H9 (cell line): ENCODE measurements at regions not wholly inside any gene's neighbourhood (a gene's known extent, or its start where the extent isn't known, plus 50 kb on each side); places are given as distances from the start of the nearest gene placed in this dataset.

ENCODE experiments used
- DNase-seq: peaks from one replicate; pipeline ENCODE4 v3.0.0-alpha.2; 2017
- H2AFZ ChIP-seq: one replicate; pipeline ENCODE4 v1.6.1; 2013; ENCODE audit warnings: mild to moderate bottlenecking, low read length, control low read depth, moderate library complexity
- H2AK5ac ChIP-seq: 2 replicates; pipeline ENCODE4 v1.6.1; 2013; ENCODE audit warnings: low read length, control low read depth, mixed read lengths; ENCODE audit not compliant: insufficient read length
- H2BK120ac ChIP-seq: one replicate; pipeline ENCODE4 v1.6.1; 2013; ENCODE audit warnings: low read depth, mild to moderate bottlenecking, low read length, control low read depth, inconsistent platforms; ENCODE audit not compliant: poor library complexity, severe bottlenecking
- H2BK12ac ChIP-seq: 2 replicates; pipeline ENCODE4 v1.6.1; 2013; ENCODE audit warnings: low read length, control low read depth, mixed read lengths, low read depth; ENCODE audit not compliant: insufficient read length
- H2BK15ac ChIP-seq: 2 replicates; pipeline ENCODE4 v1.6.1; 2013; ENCODE audit warnings: low read depth, low read length, control low read depth
- H2BK20ac ChIP-seq: one replicate; pipeline ENCODE4 v1.6.1; 2013; ENCODE audit warnings: low read depth, mild to moderate bottlenecking, low read length, control low read depth, inconsistent platforms; ENCODE audit not compliant: poor library complexity, severe bottlenecking
- H2BK5ac ChIP-seq: 2 replicates; pipeline ENCODE4 v1.6.1; 2013; ENCODE audit warnings: low read length, control low read depth, mixed read lengths; ENCODE audit not compliant: insufficient read length
- H3K14ac ChIP-seq: 2 replicates; pipeline ENCODE4 v1.6.1; 2013; ENCODE audit warnings: low read length, control low read depth; ENCODE audit not compliant: insufficient read depth
- H3K18ac ChIP-seq: 2 replicates; pipeline ENCODE4 v1.6.1; 2013; ENCODE audit warnings: low read depth, mild to moderate bottlenecking, mixed read lengths, low read length, control low read depth; ENCODE audit not compliant: insufficient read length
- H3K23ac ChIP-seq: 2 replicates; pipeline ENCODE4 v1.6.1; 2013; ENCODE audit warnings: low read length, control low read depth, mixed read lengths, low read depth; ENCODE audit not compliant: insufficient read length
- H3K23me2 ChIP-seq: 2 replicates; pipeline ENCODE4 v1.6.1; 2013; ENCODE audit warnings: low read depth, mild to moderate bottlenecking, mixed read lengths, low read length, control low read depth; ENCODE audit not compliant: insufficient read length, poor library complexity, severe bottlenecking
- H3K27ac ChIP-seq: 2 replicates; pipeline ENCODE4 v1.5.1; 2013; ENCODE audit warnings: low read length, control low read depth, mixed read lengths, low read depth; ENCODE audit not compliant: insufficient read length
- H3K27me3 ChIP-seq: 2 replicates; pipeline ENCODE4 v1.6.1; 2013; ENCODE audit warnings: low read length, control low read depth, inconsistent platforms; ENCODE audit not compliant: insufficient read depth
- H3K4ac ChIP-seq: 2 replicates; pipeline ENCODE4 v1.6.1; 2013; ENCODE audit warnings: low read depth, mild to moderate bottlenecking, control low read depth, inconsistent platforms, low read length, moderate library complexity
- H3K4me1 ChIP-seq: 2 replicates; pipeline ENCODE4 v1.6.1; 2013; ENCODE audit warnings: low read length, control low read depth, inconsistent platforms; ENCODE audit not compliant: insufficient read depth
- H3K4me2 ChIP-seq: 2 replicates; pipeline ENCODE4 v1.6.1; 2013; ENCODE audit warnings: low read length, control low read depth, mixed read lengths; ENCODE audit not compliant: insufficient read length, insufficient read depth
- H3K56ac ChIP-seq: 2 replicates; pipeline ENCODE4 v1.6.1; 2013; ENCODE audit warnings: low read depth, mild to moderate bottlenecking, mixed read lengths, low read length, control low read depth; ENCODE audit not compliant: insufficient read length
- H3K79me1 ChIP-seq: 2 replicates; pipeline ENCODE4 v1.6.1; 2013; ENCODE audit warnings: low read depth, mild to moderate bottlenecking, moderate library complexity, low read length, control low read depth, inconsistent platforms; ENCODE audit not compliant: insufficient read depth, poor library complexity, severe bottlenecking
- H3K79me2 ChIP-seq: 2 replicates; pipeline ENCODE4 v1.6.1; 2013; ENCODE audit warnings: low read length, control low read depth, inconsistent platforms; ENCODE audit not compliant: insufficient read depth
- H3K9ac ChIP-seq: 2 replicates; pipeline ENCODE4 v1.6.1; 2013; ENCODE audit warnings: low read length, control low read depth, mixed read lengths; ENCODE audit not compliant: insufficient read length; ENCODE audit errors: extremely low read depth
- H3K9me3 ChIP-seq: one replicate; pipeline ENCODE4 v1.6.1; 2013; ENCODE audit warnings: low read depth, low read length, inconsistent platforms; ENCODE audit not compliant: control insufficient read depth
- H3T11ph ChIP-seq: one replicate; pipeline ENCODE4 v1.6.1; 2013; ENCODE audit warnings: mild to moderate bottlenecking, low read length, control low read depth, inconsistent platforms
- H4K20me1 ChIP-seq: one replicate; pipeline ENCODE4 v1.6.1; 2013; ENCODE audit not compliant: control insufficient read depth, insufficient read length, insufficient read depth
- H4K5ac ChIP-seq: 2 replicates; pipeline ENCODE4 v1.6.1; 2013; ENCODE audit warnings: low read depth, mild to moderate bottlenecking, mixed read lengths, low read length, control low read depth; ENCODE audit not compliant: insufficient read length
- H4K8ac ChIP-seq: replicated peaks from 2 replicates; pipeline ENCODE4 v1.6.1; 2013; ENCODE audit warnings: low read length, control low read depth, mixed read lengths, low read depth; ENCODE audit not compliant: insufficient read length
- H4K91ac ChIP-seq: 2 replicates; pipeline ENCODE4 v1.6.1; 2013; ENCODE audit warnings: low read depth, mild to moderate bottlenecking, moderate library complexity, mixed read lengths, low read length, control low read depth; ENCODE audit not compliant: insufficient read length
- H3K27ac Mint-ChIP-seq, 3 experiments: 2 replicates in 2 of 3; 3 replicates in 1 of 3; pipeline ENCODE4 v1.8.0; 2020 to 2021; ENCODE audit warnings: mixed read lengths in 3 of 3, mild to moderate bottlenecking in 1 of 3, moderate library complexity in 1 of 3
- H3K27me3 Mint-ChIP-seq: 2 replicates; pipeline ENCODE4 v1.8.0; 2021; ENCODE audit warnings: low read depth, mild to moderate bottlenecking, moderate library complexity, mixed read lengths
- H3K36me3 Mint-ChIP-seq, 3 experiments: 2 replicates in 2 of 3; 3 replicates in 1 of 3; pipeline ENCODE4 v1.8.0; 2020 to 2021; ENCODE audit warnings: low read depth in 3 of 3, mixed read lengths in 3 of 3; ENCODE audit not compliant: insufficient read depth in 1 of 3
- H3K4me1 Mint-ChIP-seq, 2 experiments: 2 replicates each; pipeline ENCODE4 v1.8.0; 2020; ENCODE audit warnings: mixed read lengths in 2 of 2
- H3K4me3 Mint-ChIP-seq, 2 experiments: 2 replicates in 1 of 2; 3 replicates in 1 of 2; pipeline ENCODE4 v1.8.0; 2020 to 2021; ENCODE audit warnings: mild to moderate bottlenecking in 2 of 2, mixed read lengths in 2 of 2, moderate library complexity in 1 of 2
- H3K9me3 Mint-ChIP-seq, 2 experiments: 2 replicates in 1 of 2; 3 replicates in 1 of 2; pipeline ENCODE4 v1.8.0; 2020; ENCODE audit warnings: mild to moderate bottlenecking in 2 of 2, mixed read lengths in 2 of 2, moderate library complexity in 1 of 2
- CTCF ChIP-seq: fragments of 200-600 bp; sonication (generic); conservative IDR thresholded peaks from 3 replicates; pipeline ENCODE4 v1.8.0; 2021; ENCODE audit warnings: antibody characterized with exemption, mild to moderate bottlenecking
- WGBS: extraction: QIAGEN DNeasy Blood & Tissue Kit; methylation state at CpG from one replicate; pipeline ENCODE4 v1.1.7; 2013; ENCODE audit warnings: missing lambda C conversion rate, low lambda C conversion rate, mixed read lengths; ENCODE audit not compliant: insufficient read length; ENCODE audit errors: extremely low coverage; 5-methylcytosine and 5-hydroxymethylcytosine counted together

GRCh38 chr5:167155387-167156005 is 1135.9 kb upstream of the WWC1 start:
- no peak overlapping the region for H3K23ac ChIP-seq
- no peak overlapping the region for H2AK5ac ChIP-seq
- no peaks in the 10 kb centered on the region for H3K9me3 ChIP-seq
- H3K23me2 ChIP-seq: no peaks in the 10 kb centered on the region
- H3K27me3 ChIP-seq: no peaks in the 10 kb centered on the region
- H3K4me2 ChIP-seq: no peak overlapping the region
- H2BK12ac ChIP-seq: no peak overlapping the region
- no peaks in the 10 kb centered on the region for H3K36me3 Mint-ChIP-seq
- peaks cover 15 to 18% of the 10 kb centered on the region in 2 experiments for H3K4me1 Mint-ChIP-seq
- H3K18ac ChIP-seq: no peak overlapping the region
- no peak for TF ChIP-seq CTCF
- no peaks in the 10 kb centered on the region for H3K27me3 Mint-ChIP-seq
- no peak overlapping the region for H2BK5ac ChIP-seq
- H4K91ac ChIP-seq: no peak overlapping the region
- no peaks in the 10 kb centered on the region for H4K20me1 ChIP-seq
- H2BK20ac ChIP-seq: no peak overlapping the region
- peak overlapping the region in 1 of 2 experiments; percentile 22; a peak in 1 of 5 replicates for H3K4me3 Mint-ChIP-seq
- WGBS: no CpG with 5 or more reads among the region's 21 CpGs
- DNase-seq: no peak
- H3K79me1 ChIP-seq: no peaks in the 10 kb centered on the region
- peak overlapping the region in 1 of 3 experiments; percentile 70; a peak in 1 of 7 replicates for H3K27ac Mint-ChIP-seq
- no peak overlapping the region for H3K9ac ChIP-seq
- no peak overlapping the region for H3K56ac ChIP-seq
- H3K4me1 ChIP-seq: peaks cover 5% of the 10 kb centered on the region; the same call in 1 of the 2 replicates
- H3K9me3 Mint-ChIP-seq: no peaks in the 10 kb centered on the region
- H3T11ph ChIP-seq: no peak overlapping the region
- no peak overlapping the region for H3K27ac ChIP-seq
- H3K4ac ChIP-seq: no peak overlapping the region
- H3K79me2 ChIP-seq: no peaks in the 10 kb centered on the region
- no peak overlapping the region for H2BK120ac ChIP-seq
- no peak overlapping the region for H4K5ac ChIP-seq
- H2BK15ac ChIP-seq: no peak overlapping the region
- H4K8ac ChIP-seq: no peak overlapping the region
- H2AFZ ChIP-seq: no peak overlapping the region
- no peak overlapping the region for H3K14ac ChIP-seq
